IPS DF 6.9 (cell line): ENCODE measurements at regions not wholly inside any gene's neighbourhood (a gene's known extent, or its start where the extent isn't known, plus 50 kb on each side); places are given as distances from the start of the nearest gene placed in this dataset.

Experiments
- DNase-seq: peaks from one replicate; pipeline ENCODE4 v3.0.0-alpha.2; 2013; ENCODE audit warnings: low read depth, low spot score
- H3K27ac ChIP-seq: one replicate; pipeline ENCODE4 v1.5.1; 2013; ENCODE audit warnings: low read length, control low read depth
- H3K27me3 ChIP-seq: 2 replicates; pipeline ENCODE4 v1.6.1; 2013; ENCODE audit warnings: mild to moderate bottlenecking, low read length; ENCODE audit not compliant: control insufficient read depth, insufficient read depth
- H3K36me3 ChIP-seq: 2 replicates; pipeline ENCODE4 v1.6.1; 2013; ENCODE audit warnings: low read length; ENCODE audit not compliant: control insufficient read depth, insufficient read depth
- H3K4me1 ChIP-seq: 2 replicates; pipeline ENCODE4 v1.6.1; 2013; ENCODE audit warnings: low read length; ENCODE audit not compliant: control insufficient read depth, insufficient read depth
- H3K4me3 ChIP-seq: 2 replicates; pipeline ENCODE4 v1.5.1; 2013; ENCODE audit warnings: mild to moderate bottlenecking, low read length
- H3K9me3 ChIP-seq: 2 replicates; pipeline ENCODE4 v1.6.1; 2013; ENCODE audit warnings: low read length, inconsistent platforms; ENCODE audit not compliant: control insufficient read depth, insufficient read depth
- WGBS: extraction: QIAGEN DNeasy Blood & Tissue Kit; methylation state at CpG from one replicate; pipeline ENCODE4 v1.1.7; 2013; ENCODE audit warnings: mixed read lengths, missing lambda C conversion rate; ENCODE audit not compliant: insufficient read length, insufficient coverage; 5-methylcytosine and 5-hydroxymethylcytosine counted together

GRCh38 chr5:89255845-89256463 is 373.0 kb upstream of the MEF2C start:
- H3K4me1 ChIP-seq, result no peaks in the 10 kb centered on the region
- DNase-seq, result peak; percentile 9
- no peak overlapping the region for H3K27ac ChIP-seq
- no peaks in the 10 kb centered on the region for H3K27me3 ChIP-seq
- no peak overlapping the region for H3K4me3 ChIP-seq
- H3K36me3 ChIP-seq, result no peaks in the 10 kb centered on the region
- WGBS, result no CpG with 5 or more reads among the region's 5 CpGs
- H3K9me3 ChIP-seq, result no peaks in the 10 kb centered on the region

GRCh38 chr5:89253666-89254352 is 370.8 kb upstream of the MEF2C start:
- no CpG with 5 or more reads among the region's 5 CpGs for WGBS
- H3K27me3 ChIP-seq, result no peaks in the 10 kb centered on the region
- H3K4me1 ChIP-seq, result no peaks in the 10 kb centered on the region
- no peak overlapping the region for H3K4me3 ChIP-seq
- no peaks in the 10 kb centered on the region for H3K9me3 ChIP-seq
- no peak overlapping the region for H3K27ac ChIP-seq
- DNase-seq, result no peak
- no peaks in the 10 kb centered on the region for H3K36me3 ChIP-seq

GRCh38 chr5:89246864-89247263 is 363.9 kb upstream of the MEF2C start:
- WGBS, result no CpG with 5 or more reads among the region's 1 CpG
- no peaks in the 10 kb centered on the region for H3K4me1 ChIP-seq
- no peaks in the 10 kb centered on the region for H3K36me3 ChIP-seq
- no peaks in the 10 kb centered on the region for H3K27me3 ChIP-seq
- no peak overlapping the region for H3K4me3 ChIP-seq
- H3K9me3 ChIP-seq, result no peaks in the 10 kb centered on the region
- no peak overlapping the region for H3K27ac ChIP-seq
- DNase-seq, result no peak

GRCh38 chr5:89246252-89246651 is 363.3 kb upstream of the MEF2C start:
- no CpG with 5 or more reads among the region's 3 CpGs for WGBS
- no peaks in the 10 kb centered on the region for H3K27me3 ChIP-seq
- no peaks in the 10 kb centered on the region for H3K9me3 ChIP-seq

GRCh38 chr5:89243611-89244010 is 360.6 kb upstream of the MEF2C start:
- Histone ChIP-seq H3K9me3 (no peaks in the 10 kb centered on the region), H3K36me3 (no peaks in the 10 kb centered on the region), H3K4me1 (no peaks in the 10 kb centered on the region), H3K4me3 (no peak overlapping the region), H3K27ac (no peak overlapping the region), H3K27me3 (no peaks in the 10 kb centered on the region)
- WGBS, result no CpG with 5 or more reads among the region's 1 CpG
- no peak for DNase-seq

More at GRCh38 chr5:89246252-89246651, 363.3 kb upstream of the MEF2C start:
- Histone ChIP-seq H3K4me1 (no peaks in the 10 kb centered on the region), H3K27ac (no peak overlapping the region), H3K4me3 (no peak overlapping the region), H3K36me3 (no peaks in the 10 kb centered on the region)
- DNase-seq, result no peak

GRCh38 chr5:89241186-89241585 is 358.2 kb upstream of the MEF2C start:
- DNase-seq, result no peak
- H3K27ac ChIP-seq, result no peak overlapping the region
- no peaks in the 10 kb centered on the region for H3K9me3 ChIP-seq
- H3K27me3 ChIP-seq, result no peaks in the 10 kb centered on the region
- H3K4me3 ChIP-seq, result no peak overlapping the region
- no peaks in the 10 kb centered on the region for H3K36me3 ChIP-seq
- no peaks in the 10 kb centered on the region for H3K4me1 ChIP-seq

GRCh38 chr5:89236900-89237299 is 353.9 kb upstream of the MEF2C start:
- H3K4me3 ChIP-seq, result no peak overlapping the region
- no CpG with 5 or more reads among the region's 1 CpG for WGBS
- H3K9me3 ChIP-seq, result no peaks in the 10 kb centered on the region

GRCh38 chr5:89233462-89233861 is 350.5 kb upstream of the MEF2C start:
- H3K9me3 ChIP-seq, result no peaks in the 10 kb centered on the region
- H3K27me3 ChIP-seq, result no peaks in the 10 kb centered on the region
- no peak overlapping the region for H3K27ac ChIP-seq
- no peak for DNase-seq
- no peaks in the 10 kb centered on the region for H3K4me1 ChIP-seq
- no peaks in the 10 kb centered on the region for H3K36me3 ChIP-seq
- no peak overlapping the region for H3K4me3 ChIP-seq

More at GRCh38 chr5:89236900-89237299, 353.9 kb upstream of the MEF2C start:
- Histone ChIP-seq H3K27me3 (no peaks in the 10 kb centered on the region), H3K36me3 (no peaks in the 10 kb centered on the region), H3K4me1 (no peaks in the 10 kb centered on the region), H3K27ac (no peak overlapping the region)
- no peak for DNase-seq

- no CpG with 5 or more reads among the region's 3 CpGs for WGBS
- Histone ChIP-seq H3K27me3 (no peaks in the 10 kb centered on the region), H3K27ac (no peak overlapping the region), H3K4me3 (no peak overlapping the region), H3K36me3 (no peaks in the 10 kb centered on the region), H3K9me3 (no peaks in the 10 kb centered on the region), H3K4me1 (no peaks in the 10 kb centered on the region)
- DNase-seq, result no peak
These were observed 349.2 kb upstream of the MEF2C start for GRCh38 chr5:89232139-89232603.

GRCh38 chr5:89230178-89230577 is 347.2 kb upstream of the MEF2C start:
- Histone ChIP-seq H3K4me3 (no peak overlapping the region), H3K9me3 (no peaks in the 10 kb centered on the region), H3K36me3 (no peaks in the 10 kb centered on the region), H3K27ac (no peak overlapping the region), H3K27me3 (no peaks in the 10 kb centered on the region), H3K4me1 (no peaks in the 10 kb centered on the region)
- no CpG with 5 or more reads among the region's 2 CpGs for WGBS
- no peak for DNase-seq
